BLaER1 treated with 17β-estradiol and CSF1 and Interleukin-3, amounts not matched to agents 10 nM and 100 nM (cell line): ENCODE measurements at regions not wholly inside any gene's neighbourhood (a gene's known extent, or its start where the extent isn't known, plus 50 kb on each side); places are given as distances from the start of the nearest gene placed in this dataset.

Experiments
- H3K27ac ChIP-seq, 11 experiments: shearing (Covaris generic); formaldehyde crosslinking; 2 replicates each; pipeline ENCODE4 v1.8.1; 2022
- H3K27me3 ChIP-seq, 11 experiments: shearing (Covaris generic); formaldehyde crosslinking; 2 replicates each; pipeline ENCODE4 v1.8.1; 2022
- H3K36me3 ChIP-seq, 11 experiments: shearing (Covaris generic); formaldehyde crosslinking; 2 replicates each; pipeline ENCODE4 v1.8.1; 2022
- H3K4me1 ChIP-seq, 10 experiments: shearing (Covaris generic); formaldehyde crosslinking; 2 replicates each; pipeline ENCODE4 v1.8.1; 2022
- H3K4me2 ChIP-seq, 11 experiments: shearing (Covaris generic); formaldehyde crosslinking; 2 replicates each; pipeline ENCODE4 v1.8.1; 2022
- H3K4me3 ChIP-seq, 10 experiments: shearing (Covaris generic); formaldehyde crosslinking; 2 replicates each; pipeline ENCODE4 v1.8.1; 2022
- H3K9ac ChIP-seq, 11 experiments: shearing (Covaris generic); formaldehyde crosslinking; 2 replicates each; pipeline ENCODE4 v1.8.1; 2022
- H3K9me3 ChIP-seq, 11 experiments: shearing (Covaris generic); formaldehyde crosslinking; replicated peaks in 1 of 11; 2 replicates each; pipeline ENCODE4 v1.8.1; 2022
- H4K20me1 ChIP-seq, 11 experiments: shearing (Covaris generic); formaldehyde crosslinking; 2 replicates each; pipeline ENCODE4 v1.8.1; 2022
- Cebpa-rat ChIP-seq, 11 experiments: shearing (Covaris generic); IDR thresholded peaks; 2 replicates each; pipeline ENCODE4 v1.8.1; 2022

GRCh38 chr17:33657181-33657580, 364.1 kb upstream of the ASIC2 start:
- Histone ChIP-seq H4K20me1 (no peaks in the 10 kb centered on the region), H3K4me1 (peaks cover 0 to 16% (median 4%) of the 10 kb centered on the region in 10 experiments; a peak in 6 of 20 replicates), H3K4me3 (no peak overlapping the region), H3K9me3 (no peaks in the 10 kb centered on the region), H3K27me3 (no peaks in the 10 kb centered on the region), H3K36me3 (no peaks in the 10 kb centered on the region), H3K27ac (no peak overlapping the region), H3K4me2 (no peak overlapping the region), H3K9ac (no peak overlapping the region)
- TF ChIP-seq Cebpa-rat (IDR thresholded peaks at IDR 0.05), result no peak

- Histone ChIP-seq H3K36me3 (no peaks in the 10 kb centered on the region), H3K27ac (no peak overlapping the region), H3K4me3 (no peak overlapping the region), H3K4me1 (peaks cover 14 to 23% (median 17%) of the 10 kb centered on the region in 10 experiments), H3K27me3 (no peaks in the 10 kb centered on the region), H4K20me1 (no peaks in the 10 kb centered on the region), H3K4me2 (no peak overlapping the region; a peak in 1 of 22 replicates), H3K9me3 (no peaks in the 10 kb centered on the region), H3K9ac (no peak overlapping the region)
- TF ChIP-seq Cebpa-rat (IDR thresholded peaks at IDR 0.05), result no peak
Observed at GRCh38 chr17:33661975-33662374, 368.9 kb upstream of the ASIC2 start.

GRCh38 chr17:33664116-33664840, 371.2 kb upstream of the ASIC2 start:
- no peak for TF ChIP-seq Cebpa-rat (IDR thresholded peaks at IDR 0.05)
- H3K9ac ChIP-seq, result no peak overlapping the region

GRCh38 chr17:33667052-33667509, 374.0 kb upstream of the ASIC2 start:
- H3K27me3 ChIP-seq, result no peaks in the 10 kb centered on the region
- no peaks in the 10 kb centered on the region for H3K9me3 ChIP-seq
- peak overlapping the region; percentile 76 to 94 (median 86) for H3K4me2 ChIP-seq
- H3K27ac ChIP-seq, result peak overlapping the region; percentile 35 to 88 (median 65); a peak in 21 of 22 replicates
- peak overlapping the region in 9 of 11 experiments; percentile 14 to 77 (median 39); a peak in 14 of 22 replicates for H3K9ac ChIP-seq
- H3K4me3 ChIP-seq, result peak overlapping the region in 8 of 10 experiments; percentile 4 to 37 (median 30); a peak in 6 of 20 replicates
- H3K4me1 ChIP-seq, result peaks cover 33 to 55% (median 40%) of the 10 kb centered on the region in 10 experiments
- H3K36me3 ChIP-seq, result no peaks in the 10 kb centered on the region
- H4K20me1 ChIP-seq, result no peaks in the 10 kb centered on the region
- no peak for TF ChIP-seq Cebpa-rat (IDR thresholded peaks at IDR 0.05)

More at GRCh38 chr17:33664116-33664840, 371.2 kb upstream of the ASIC2 start:
- no peak overlapping the region for H3K4me3 ChIP-seq
- no peak overlapping the region for H3K27ac ChIP-seq
- H4K20me1 ChIP-seq, result no peaks in the 10 kb centered on the region
- H3K27me3 ChIP-seq, result no peaks in the 10 kb centered on the region
- H3K36me3 ChIP-seq, result no peaks in the 10 kb centered on the region
- H3K9me3 ChIP-seq, result no peaks in the 10 kb centered on the region
- peaks cover 34 to 46% (median 39%) of the 10 kb centered on the region in 10 experiments for H3K4me1 ChIP-seq
- H3K4me2 ChIP-seq, result no peak overlapping the region

- Histone ChIP-seq H3K27ac (peak overlapping the region; percentile 35 to 88 (median 65); a peak in 21 of 22 replicates), H3K4me1 (peaks cover 33 to 59% (median 42%) of the 10 kb centered on the region in 10 experiments), H3K4me2 (peak overlapping the region; percentile 76 to 94 (median 86)), H3K9me3 (no peaks in the 10 kb centered on the region), H3K36me3 (no peaks in the 10 kb centered on the region), H3K27me3 (no peaks in the 10 kb centered on the region), H3K4me3 (peak overlapping the region in 6 of 10 experiments; percentile 11 to 37 (median 34); a peak in 5 of 20 replicates), H3K9ac (peak overlapping the region in 9 of 11 experiments; percentile 14 to 77 (median 39); a peak in 14 of 22 replicates), H4K20me1 (no peaks in the 10 kb centered on the region)
- TF ChIP-seq Cebpa-rat (IDR thresholded peaks at IDR 0.05), result peak in 2 of 11 experiments; percentile 56 to 59; a peak in 2 of 22 replicates
Observed at GRCh38 chr17:33667671-33668070, 374.6 kb upstream of the ASIC2 start.

- H3K27me3 ChIP-seq, result no peaks in the 10 kb centered on the region
- H3K27ac ChIP-seq, result peak overlapping the region in 6 of 11 experiments; percentile 58 to 88 (median 86); a peak in 12 of 22 replicates
- H3K36me3 ChIP-seq, result no peaks in the 10 kb centered on the region
- peak overlapping the region in 2 of 11 experiments; percentile 69 to 77; a peak in 2 of 22 replicates for H3K9ac ChIP-seq
- no peaks in the 10 kb centered on the region for H3K9me3 ChIP-seq
- no peak overlapping the region for H3K4me3 ChIP-seq
- no peaks in the 10 kb centered on the region for H4K20me1 ChIP-seq
- TF ChIP-seq Cebpa-rat (IDR thresholded peaks at IDR 0.05), result no peak
- peak overlapping the region; percentile 76 to 94 (median 86) for H3K4me2 ChIP-seq
- H3K4me1 ChIP-seq, result peaks cover 33 to 59% (median 42%) of the 10 kb centered on the region in 10 experiments
Observed at GRCh38 chr17:33668516-33668915, 375.4 kb upstream of the ASIC2 start.

- Histone ChIP-seq H3K4me1 (peaks cover 25 to 48% (median 33%) of the 10 kb centered on the region in 10 experiments), H3K4me3 (no peak overlapping the region), H3K27me3 (no peaks in the 10 kb centered on the region), H3K9ac (no peak overlapping the region), H3K27ac (no peak overlapping the region), H3K36me3 (no peaks in the 10 kb centered on the region), H3K4me2 (no peak overlapping the region), H3K9me3 (no peaks in the 10 kb centered on the region), H4K20me1 (no peaks in the 10 kb centered on the region)
- no peak for TF ChIP-seq Cebpa-rat (IDR thresholded peaks at IDR 0.05)
Observed at GRCh38 chr17:33671491-33671890, 378.4 kb upstream of the ASIC2 start.

GRCh38 chr17:33674685-33675084, 381.6 kb upstream of the ASIC2 start:
- no peak overlapping the region for H3K4me3 ChIP-seq
- no peaks in the 10 kb centered on the region for H4K20me1 ChIP-seq
- peaks cover 0 to 23% (median 4%) of the 10 kb centered on the region in 10 experiments; a peak in 10 of 20 replicates for H3K4me1 ChIP-seq
- no peaks in the 10 kb centered on the region for H3K9me3 ChIP-seq
- no peak overlapping the region for H3K27ac ChIP-seq
- TF ChIP-seq Cebpa-rat (IDR thresholded peaks at IDR 0.05), result no peak
- no peaks in the 10 kb centered on the region for H3K27me3 ChIP-seq
- H3K9ac ChIP-seq, result no peak overlapping the region
- H3K4me2 ChIP-seq, result no peak overlapping the region
- no peaks in the 10 kb centered on the region for H3K36me3 ChIP-seq

GRCh38 chr17:33676444-33676843, 383.3 kb upstream of the ASIC2 start:
- Histone ChIP-seq H3K4me1 (peaks cover 0 to 15% (median 4%) of the 10 kb centered on the region in 10 experiments; a peak in 9 of 20 replicates), H3K27ac (no peak overlapping the region), H3K36me3 (no peaks in the 10 kb centered on the region), H4K20me1 (no peaks in the 10 kb centered on the region; a peak in 1 of 22 replicates), H3K4me2 (no peak overlapping the region), H3K27me3 (no peaks in the 10 kb centered on the region), H3K9ac (no peak overlapping the region), H3K4me3 (no peak overlapping the region), H3K9me3 (no peaks in the 10 kb centered on the region)
- TF ChIP-seq Cebpa-rat (IDR thresholded peaks at IDR 0.05), result no peak
